Right atrium auricular region (tissue), 2 donors: ENCODE measurements at regions not wholly inside any gene's neighbourhood (a gene's known extent, or its start where the extent isn't known, plus 50 kb on each side); places are given as distances from the start of the nearest gene placed in this dataset.

Source experiments
- DNase-seq: peaks from one replicate; pipeline ENCODE4 v3.0.0-alpha.2; 2019; ENCODE audit warnings: low spot score
- H3K27ac ChIP-seq, 2 donors: fragments of 200-600 bp; sonication (generic); 1 replicate in 1 of 2; 2 replicates in 1 of 2; pipeline ENCODE4 v1.5.1; 2016 to 2019
- H3K27me3 ChIP-seq, 2 donors: fragments of 200-600 bp; sonication (generic); one replicate each; pipeline versions ENCODE4 v1.5.1 to v1.6.0; 2017 to 2019
- H3K36me3 ChIP-seq: fragments of 200-600 bp; sonication (generic); one replicate; pipeline ENCODE4 v1.5.1; 2016
- H3K4me1 ChIP-seq, 2 donors: fragments of 200-600 bp; sonication (generic); one replicate each; pipeline versions ENCODE4 v1.5.1 to v1.6.0; 2017 to 2019
- H3K4me3 ChIP-seq, 2 donors: fragments of 200-600 bp; sonication (generic); 1 replicate in 1 of 2; 2 replicates in 1 of 2; pipeline ENCODE4 v1.5.1; 2017 to 2019; ENCODE audit warnings: mild to moderate bottlenecking in 1 of 2, moderate library complexity in 1 of 2
- H3K9me3 ChIP-seq, 2 donors: fragments of 200-600 bp; sonication (generic); one replicate each; pipeline ENCODE4 v1.5.1; 2019
- CTCF ChIP-seq, 2 donors: fragments of 200-600 bp; sonication (generic); IDR thresholded peaks; one replicate each; pipeline ENCODE4 v1.5.1; 2019; ENCODE audit warnings: antibody characterized with exemption in 2 of 2

- DNase-seq: no peak
- TF ChIP-seq CTCF (IDR thresholded peaks at IDR 0.05): no peak
- no peaks in the 10 kb centered on the region for H3K36me3 ChIP-seq
- no peaks in the 10 kb centered on the region for H3K9me3 ChIP-seq
- H3K27me3 ChIP-seq: no peaks in the 10 kb centered on the region
- no peaks in the 10 kb centered on the region for H3K4me1 ChIP-seq
- H3K4me3 ChIP-seq: no peak overlapping the region
- no peak overlapping the region for H3K27ac ChIP-seq
These were observed 134.2 kb downstream of the FBXO4 start for GRCh38 chr5:42059291-42059690.

- H3K9me3 ChIP-seq: no peaks in the 10 kb centered on the region
- H3K27me3 ChIP-seq: no peaks in the 10 kb centered on the region
- no peak for DNase-seq
- H3K27ac ChIP-seq: no peak overlapping the region
- H3K36me3 ChIP-seq: no peaks in the 10 kb centered on the region
- H3K4me3 ChIP-seq: no peak overlapping the region
- no peak for TF ChIP-seq CTCF (IDR thresholded peaks at IDR 0.05)
- H3K4me1 ChIP-seq: no peaks in the 10 kb centered on the region
These were observed 134.8 kb downstream of the FBXO4 start for GRCh38 chr5:42059778-42060464.

- TF ChIP-seq CTCF (IDR thresholded peaks at IDR 0.05): no peak
- Histone ChIP-seq H3K9me3 (no peaks in the 10 kb centered on the region), H3K27me3 (no peaks in the 10 kb centered on the region), H3K4me3 (no peak overlapping the region), H3K27ac (no peak overlapping the region), H3K36me3 (no peaks in the 10 kb centered on the region), H3K4me1 (no peaks in the 10 kb centered on the region)
- no peak for DNase-seq
These were observed 136.0 kb downstream of the FBXO4 start for GRCh38 chr5:42061121-42061520.

- H3K27ac ChIP-seq: no peak overlapping the region
- TF ChIP-seq CTCF (IDR thresholded peaks at IDR 0.05): no peak
- H3K4me3 ChIP-seq: no peak overlapping the region
- H3K36me3 ChIP-seq: no peaks in the 10 kb centered on the region
- no peaks in the 10 kb centered on the region for H3K27me3 ChIP-seq
- no peaks in the 10 kb centered on the region for H3K9me3 ChIP-seq
- H3K4me1 ChIP-seq: no peaks in the 10 kb centered on the region
- DNase-seq: no peak
These were observed 139.7 kb downstream of the FBXO4 start for GRCh38 chr5:42064821-42065220.

- no peak overlapping the region for H3K27ac ChIP-seq
- no peaks in the 10 kb centered on the region for H3K27me3 ChIP-seq
- TF ChIP-seq CTCF (IDR thresholded peaks at IDR 0.05): no peak
- DNase-seq: no peak
- H3K36me3 ChIP-seq: no peaks in the 10 kb centered on the region
- no peak overlapping the region for H3K4me3 ChIP-seq
- no peaks in the 10 kb centered on the region for H3K9me3 ChIP-seq
- H3K4me1 ChIP-seq: no peaks in the 10 kb centered on the region
These were observed 141.1 kb downstream of the FBXO4 start for GRCh38 chr5:42066131-42066530.

- TF ChIP-seq CTCF (IDR thresholded peaks at IDR 0.05): no peak
- no peak for DNase-seq
- no peaks in the 10 kb centered on the region for H3K36me3 ChIP-seq
- no peaks in the 10 kb centered on the region for H3K9me3 ChIP-seq
- H3K27ac ChIP-seq: no peak overlapping the region
- no peaks in the 10 kb centered on the region for H3K27me3 ChIP-seq
- H3K4me1 ChIP-seq: no peaks in the 10 kb centered on the region
- no peak overlapping the region for H3K4me3 ChIP-seq
These were observed 149.3 kb downstream of the FBXO4 start for GRCh38 chr5:42074353-42074752.
